Stimulated activated naive CD8-positive, alpha-beta T cell treated with anti-CD3 and anti-CD28 coated beads, Interleukin-15, amount 100 ng/mL, for 72 hours (primary cell): ENCODE measurements at regions not wholly inside any gene's neighbourhood (a gene's known extent, or its start where the extent isn't known, plus 50 kb on each side); places are given as distances from the start of the nearest gene placed in this dataset.

Source experiments
- ATAC-seq: fragments of 150-1000 bp; cut with Tn5 transposase; 2 replicates; pipeline ENCODE4 v1.10.0; 2021; ENCODE audit warnings: mild to moderate bottlenecking, moderate library complexity
- DNase-seq, 2 donors: peaks; one replicate each; pipeline ENCODE4 v3.0.0; 2021 to 2022
- H3K27ac Mint-ChIP-seq, 2 donors: one replicate each; pipeline ENCODE4 v1.8.0; 2022; ENCODE audit warnings: mild to moderate bottlenecking in 2 of 2, mixed read lengths in 2 of 2, moderate library complexity in 2 of 2
- H3K27me3 Mint-ChIP-seq: one replicate; pipeline ENCODE4 v1.8.0; 2022; ENCODE audit warnings: mixed read lengths
- H3K4me1 Mint-ChIP-seq: one replicate; pipeline ENCODE4 v1.8.0; 2022; ENCODE audit warnings: mild to moderate bottlenecking, mixed read lengths
- H3K4me3 Mint-ChIP-seq, 2 donors: one replicate each; pipeline ENCODE4 v1.8.0; 2022; ENCODE audit warnings: mild to moderate bottlenecking in 2 of 2, mixed read lengths in 2 of 2, moderate library complexity in 1 of 2
- H3K9me3 Mint-ChIP-seq, 2 donors: one replicate each; pipeline ENCODE4 v1.8.0; 2022; ENCODE audit warnings: mixed read lengths in 2 of 2

DNA sequence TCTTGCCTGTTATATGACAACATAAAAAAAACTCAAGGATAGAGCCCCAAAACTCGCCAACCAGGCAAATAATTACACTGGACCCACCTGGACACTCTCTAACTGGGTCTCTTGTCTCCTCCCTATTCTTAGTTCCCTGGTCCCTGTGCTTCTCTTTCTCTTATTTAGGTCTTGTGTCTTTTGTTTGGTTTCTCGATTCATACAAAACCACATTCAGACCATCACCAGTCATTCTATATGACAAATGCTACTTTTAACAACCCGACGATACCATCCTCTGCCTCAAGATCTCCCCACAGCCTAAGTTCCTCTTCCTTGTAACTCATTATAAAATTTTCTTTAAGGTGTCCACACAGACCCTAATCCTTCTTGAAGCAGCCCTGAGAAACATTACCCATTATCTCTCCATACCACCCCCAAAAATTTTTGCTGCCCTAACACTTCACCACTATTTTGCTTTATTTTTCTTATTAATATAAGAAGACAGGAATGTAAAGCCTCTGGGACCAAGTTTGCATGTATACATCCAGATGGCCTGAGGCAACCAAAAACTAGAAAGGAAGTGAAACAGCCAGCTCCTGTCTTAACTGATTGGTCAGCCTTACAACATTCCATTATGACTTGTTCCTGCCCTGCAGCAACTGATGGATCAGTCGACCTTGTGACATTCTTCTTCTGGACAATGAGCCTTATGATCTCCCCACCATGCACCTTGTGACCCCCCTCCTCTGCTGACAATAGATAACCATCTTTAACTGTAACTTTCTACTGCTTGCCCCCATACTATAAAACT, 638.2 kb downstream of the AMY1C start:
- H3K4me3 Mint-ChIP-seq, result no peak overlapping the region
- no peaks in the 10 kb centered on the region for H3K4me1 Mint-ChIP-seq
- H3K27ac Mint-ChIP-seq, result no peak overlapping the region
- DNase-seq, result no peak
- ATAC-seq, result no peak
- H3K9me3 Mint-ChIP-seq, result peaks cover 9 to 15% of the 10 kb centered on the region in 2 donors
- no peaks in the 10 kb centered on the region for H3K27me3 Mint-ChIP-seq

DNA sequence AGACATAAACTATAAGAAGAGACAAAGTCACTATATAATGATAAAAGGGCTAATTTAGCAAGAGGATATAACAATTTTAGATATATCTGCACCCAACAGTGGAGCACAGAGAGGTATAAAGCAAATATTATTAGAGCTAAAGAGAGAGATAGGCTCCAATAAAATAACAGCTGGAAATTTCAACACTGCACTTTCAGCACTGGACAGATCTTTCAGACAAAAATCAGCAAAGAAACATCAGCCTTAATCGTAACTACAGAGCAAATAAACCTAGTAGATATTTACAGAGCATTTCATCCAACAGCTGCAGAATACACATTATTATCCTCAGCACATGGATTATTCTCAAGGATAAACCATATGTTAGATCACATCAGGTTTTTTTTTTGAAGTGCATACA, 642.9 kb downstream of the AMY1C start:
- ATAC-seq, result no peak
- H3K4me3 Mint-ChIP-seq, result no peak overlapping the region
- H3K4me1 Mint-ChIP-seq, result no peaks in the 10 kb centered on the region
- no peaks in the 10 kb centered on the region for H3K27me3 Mint-ChIP-seq
- H3K27ac Mint-ChIP-seq, result no peak overlapping the region
- H3K9me3 Mint-ChIP-seq, result peaks cover 16 to 28% of the 10 kb centered on the region in 2 donors
- DNase-seq, result no peak

DNA sequence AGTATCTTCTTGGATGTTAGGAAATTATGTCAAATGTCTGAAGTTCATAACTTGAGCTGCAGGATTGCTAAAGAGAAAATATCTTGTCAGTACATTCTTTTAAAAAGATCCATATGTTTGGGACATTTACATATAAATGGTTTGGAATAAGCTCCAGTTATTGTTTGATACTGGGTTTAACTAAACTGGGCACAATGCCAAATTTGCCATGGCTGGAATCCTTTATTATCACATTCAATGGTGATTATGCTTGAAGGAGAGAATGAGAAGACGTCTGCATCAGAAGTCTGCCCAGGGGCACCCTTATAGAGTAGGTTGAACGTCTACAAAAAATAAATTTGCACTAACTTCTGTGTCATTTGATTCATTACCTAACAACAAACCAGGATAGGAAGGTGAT, 652.5 kb downstream of the AMY1C start:
- H3K4me1 Mint-ChIP-seq, result no peaks in the 10 kb centered on the region
- H3K27me3 Mint-ChIP-seq, result no peaks in the 10 kb centered on the region
- DNase-seq, result no peak
- peaks cover 9 to 11% of the 10 kb centered on the region in 2 donors for H3K9me3 Mint-ChIP-seq
- ATAC-seq, result no peak
- H3K4me3 Mint-ChIP-seq, result no peak overlapping the region
- H3K27ac Mint-ChIP-seq, result no peak overlapping the region

DNA sequence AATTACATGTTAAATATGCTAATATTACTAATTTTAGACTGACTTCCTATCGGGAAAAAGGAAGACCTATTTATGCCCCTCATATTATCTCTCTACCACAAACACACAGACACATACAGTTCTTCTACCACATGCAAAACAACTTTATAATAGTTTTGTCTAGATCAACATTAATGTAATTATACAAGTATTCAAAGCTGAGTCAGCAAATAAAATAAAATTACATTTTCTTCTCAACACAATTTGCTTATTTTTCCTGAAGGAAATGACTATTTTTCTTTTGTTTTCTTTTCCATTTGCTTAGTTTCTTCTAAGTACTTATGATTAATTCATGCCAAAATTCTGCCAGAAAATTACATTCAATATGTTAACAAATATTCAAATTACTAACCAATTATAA, 654.2 kb downstream of the AMY1C start:
- H3K27ac Mint-ChIP-seq, result no peak overlapping the region
- peaks cover 5 to 11% of the 10 kb centered on the region in 2 donors for H3K9me3 Mint-ChIP-seq

DNA sequence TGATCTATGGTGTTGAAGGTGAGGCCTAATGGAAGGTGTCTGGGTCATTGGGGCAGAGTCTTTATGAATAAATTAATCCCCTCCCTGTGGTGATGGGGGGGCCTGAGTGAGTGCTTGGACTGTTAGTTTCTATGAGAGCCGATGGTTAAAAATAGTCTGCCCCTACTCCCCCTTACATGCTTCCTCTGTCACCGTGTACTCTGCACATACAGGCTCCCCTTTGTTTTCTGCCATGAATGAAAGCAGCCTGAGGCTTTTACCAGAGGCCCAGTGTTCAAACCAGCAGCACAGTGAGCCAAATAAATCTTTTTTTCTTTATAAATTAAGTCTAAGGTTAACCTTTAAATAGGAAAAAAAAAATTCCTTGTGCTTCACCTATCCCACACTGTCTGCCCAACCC, 657.0 kb downstream of the AMY1C start:
- DNase-seq (no peak), ATAC-seq (no peak)
- no peak overlapping the region for H3K4me3 Mint-ChIP-seq
- no peak overlapping the region for H3K27ac Mint-ChIP-seq
- no peaks in the 10 kb centered on the region for H3K27me3 Mint-ChIP-seq
- no peaks in the 10 kb centered on the region for H3K4me1 Mint-ChIP-seq
- peaks cover 0 to 11% of the 10 kb centered on the region in 2 donors for H3K9me3 Mint-ChIP-seq

More for the DNA sequence above, 654.2 kb downstream of the AMY1C start:
- H3K4me3 Mint-ChIP-seq, result no peak overlapping the region
- H3K4me1 Mint-ChIP-seq, result no peaks in the 10 kb centered on the region
- DNase-seq, result no peak
- H3K27me3 Mint-ChIP-seq, result no peaks in the 10 kb centered on the region
- no peak for ATAC-seq

DNA sequence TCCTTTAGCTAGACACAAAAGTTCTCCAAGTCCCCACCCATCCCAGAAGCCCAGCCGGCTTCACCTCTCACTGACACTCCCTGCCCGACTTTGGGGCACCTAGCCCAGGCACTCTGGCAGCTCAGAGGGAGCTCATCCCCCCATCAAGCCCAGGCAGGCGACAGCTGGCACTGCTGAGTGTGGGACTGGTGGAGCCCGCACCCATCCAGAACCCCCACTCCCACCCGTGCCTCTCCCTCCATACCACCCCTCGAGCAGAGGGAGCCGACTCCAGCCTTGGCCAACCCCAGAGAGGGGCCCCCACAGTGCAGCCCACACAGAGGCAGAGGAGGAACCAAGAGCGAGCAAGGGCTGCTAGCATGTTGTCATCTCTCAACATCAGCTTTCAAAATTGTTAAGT, 658.6 kb downstream of the AMY1C start:
- no peak overlapping the region for H3K27ac Mint-ChIP-seq
- no peaks in the 10 kb centered on the region for H3K27me3 Mint-ChIP-seq
- no peak for ATAC-seq
- no peak overlapping the region for H3K4me3 Mint-ChIP-seq
- DNase-seq, result no peak
- H3K9me3 Mint-ChIP-seq, result peaks cover 5 to 11% of the 10 kb centered on the region in 2 donors
- H3K4me1 Mint-ChIP-seq, result no peaks in the 10 kb centered on the region

DNA sequence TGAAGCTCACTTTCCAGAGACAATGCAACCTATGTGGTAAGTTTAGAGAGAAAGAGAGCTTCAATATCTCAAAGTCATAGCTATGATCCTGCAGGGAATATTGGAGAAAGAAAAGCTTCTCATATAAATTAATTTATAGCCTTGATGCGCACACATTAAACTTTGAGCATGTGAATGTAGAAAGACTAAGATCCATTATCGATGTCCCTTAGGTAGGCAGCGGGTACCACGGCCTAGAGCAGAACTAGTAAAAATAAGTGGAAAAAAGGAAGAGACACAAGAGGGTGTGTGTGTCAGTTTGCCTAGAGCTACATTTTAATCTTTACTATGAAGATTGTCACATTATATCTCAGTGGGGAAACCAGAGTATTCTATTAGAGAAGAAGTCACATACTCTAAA, 685.6 kb downstream of the AMY1C start:
- Mint-ChIP-seq H3K4me1 (no peaks in the 10 kb centered on the region), H3K27ac (no peak overlapping the region), H3K9me3 (peaks cover 17 to 19% of the 10 kb centered on the region in 2 donors), H3K27me3 (no peaks in the 10 kb centered on the region), H3K4me3 (no peak overlapping the region)
- no peak for ATAC-seq
- no peak for DNase-seq

DNA sequence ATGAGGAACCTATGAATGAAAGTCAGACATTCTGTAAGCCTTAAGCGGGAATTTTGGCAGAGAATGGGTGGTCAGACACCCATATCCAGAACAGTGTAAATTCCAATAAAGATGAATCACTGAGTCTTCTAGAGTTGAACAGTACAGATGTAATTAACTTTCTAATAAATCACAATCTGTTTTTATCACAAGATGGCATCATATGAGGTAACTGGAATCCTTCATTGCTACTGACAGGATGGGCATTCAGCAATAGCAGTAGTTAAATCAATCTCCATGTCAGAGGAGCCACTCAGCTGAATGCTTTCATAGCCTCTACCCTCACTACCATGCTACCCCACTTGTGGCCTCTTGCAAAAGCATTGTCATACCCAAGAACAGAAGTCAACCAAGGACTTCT, 690.3 kb downstream of the AMY1C start:
- H3K27me3 Mint-ChIP-seq, result no peaks in the 10 kb centered on the region
- H3K4me3 Mint-ChIP-seq, result no peak overlapping the region
- H3K9me3 Mint-ChIP-seq, result peaks cover 31% of the 10 kb centered on the region in 2 donors
- DNase-seq, result no peak
- H3K4me1 Mint-ChIP-seq, result no peaks in the 10 kb centered on the region
- ATAC-seq, result no peak
- no peak overlapping the region for H3K27ac Mint-ChIP-seq

DNA sequence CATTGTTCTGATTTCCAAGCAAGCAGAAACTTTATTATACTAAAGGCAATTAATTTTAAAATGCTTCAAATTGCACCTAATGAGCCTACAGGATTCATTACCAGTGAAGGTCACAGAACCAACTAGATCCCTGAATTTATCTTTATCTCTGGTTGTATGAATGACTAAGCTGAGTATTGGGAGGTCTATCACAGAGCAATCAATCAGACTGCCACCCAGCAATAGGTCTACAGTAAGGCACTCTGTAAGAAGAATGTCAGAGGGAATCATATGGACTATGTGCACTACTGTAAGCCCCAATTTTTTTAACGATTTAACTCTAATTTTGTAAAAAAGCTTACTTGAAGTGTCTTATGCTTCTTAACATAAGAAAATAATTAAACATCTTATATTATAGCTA, 707.0 kb downstream of the AMY1C start:
- Mint-ChIP-seq H3K4me1 (no peaks in the 10 kb centered on the region), H3K9me3 (peaks cover 27 to 29% of the 10 kb centered on the region in 2 donors), H3K4me3 (no peak overlapping the region), H3K27me3 (no peaks in the 10 kb centered on the region), H3K27ac (no peak overlapping the region)
- no peak for DNase-seq
- ATAC-seq, result no peak

DNA sequence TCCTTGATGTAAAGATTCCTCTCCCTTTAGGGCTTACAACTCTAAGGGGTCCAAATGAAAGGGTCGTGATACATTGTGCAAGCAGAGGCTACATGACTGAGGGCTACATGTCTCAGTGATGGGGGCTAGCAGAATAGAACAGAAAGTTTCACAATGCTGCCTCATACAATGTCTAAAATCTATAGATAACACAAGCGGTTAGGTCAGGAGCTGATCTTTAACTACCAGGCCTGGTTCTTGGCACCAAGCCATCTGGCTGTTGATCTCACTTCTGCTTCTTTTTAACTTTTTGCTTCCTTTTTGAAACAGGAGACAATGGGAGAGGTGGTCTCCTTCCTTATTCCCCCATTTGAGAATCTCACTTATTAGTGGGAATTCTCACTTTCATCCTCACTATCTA, 710.2 kb downstream of the AMY1C start:
- Mint-ChIP-seq H3K4me1 (no peaks in the 10 kb centered on the region), H3K9me3 (peaks cover 21 to 29% of the 10 kb centered on the region in 2 donors), H3K27ac (no peak overlapping the region), H3K27me3 (no peaks in the 10 kb centered on the region), H3K4me3 (no peak overlapping the region)
- ATAC-seq, result no peak
- no peak for DNase-seq

DNA sequence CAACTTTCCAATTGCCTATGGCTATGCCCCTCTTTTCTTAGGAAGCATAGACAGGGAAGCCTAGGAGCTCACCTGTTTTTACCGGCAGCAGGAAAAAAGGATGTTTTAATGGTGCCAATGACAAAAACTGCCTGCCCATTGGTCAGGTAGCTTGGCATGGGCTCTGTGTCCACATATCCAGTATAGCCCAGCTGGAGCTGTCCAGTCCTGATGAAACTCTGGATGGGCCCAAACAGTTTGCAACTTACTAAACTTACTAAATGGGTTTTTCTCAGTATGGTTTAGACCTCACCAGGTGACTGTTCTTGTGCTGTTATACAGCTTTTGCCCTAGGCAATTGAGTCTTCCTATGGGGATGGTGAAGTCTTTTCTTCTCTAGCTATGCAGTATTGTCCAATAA, 711.2 kb downstream of the AMY1C start:
- Mint-ChIP-seq H3K9me3 (peaks cover 21 to 22% of the 10 kb centered on the region in 2 donors), H3K27ac (no peak overlapping the region), H3K4me3 (no peak overlapping the region), H3K27me3 (no peaks in the 10 kb centered on the region), H3K4me1 (no peaks in the 10 kb centered on the region)
- ATAC-seq (no peak), DNase-seq (no peak)

DNA sequence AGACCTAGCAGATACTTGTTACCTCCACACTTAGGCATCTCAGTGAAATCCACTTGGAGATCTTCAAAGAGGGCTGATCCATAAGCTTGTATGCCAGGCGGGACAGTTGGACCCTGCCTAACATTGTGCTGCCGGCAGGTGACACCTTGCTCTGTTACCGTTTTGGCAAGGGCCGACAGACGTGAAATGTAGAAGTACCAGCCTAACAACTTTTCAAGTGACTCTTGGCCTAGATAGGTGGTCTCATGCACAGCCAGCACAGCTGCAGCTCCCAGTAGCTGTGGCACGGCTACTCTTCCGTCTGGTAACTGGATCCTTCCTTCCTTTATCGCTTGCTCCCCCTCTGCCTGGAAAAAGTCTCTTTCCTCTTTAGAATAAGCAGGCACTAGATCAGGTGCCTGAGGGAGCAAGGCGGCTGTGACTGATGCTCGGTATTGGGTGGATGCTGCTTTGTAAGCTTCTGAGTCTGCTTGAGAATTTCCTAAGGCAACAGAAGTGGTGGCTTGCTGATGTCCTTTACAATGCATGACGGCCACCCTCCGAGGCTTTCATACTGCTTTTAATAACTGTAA, 713.5 kb downstream of the AMY1C start:
- H3K27me3 Mint-ChIP-seq, result no peaks in the 10 kb centered on the region

DNA sequence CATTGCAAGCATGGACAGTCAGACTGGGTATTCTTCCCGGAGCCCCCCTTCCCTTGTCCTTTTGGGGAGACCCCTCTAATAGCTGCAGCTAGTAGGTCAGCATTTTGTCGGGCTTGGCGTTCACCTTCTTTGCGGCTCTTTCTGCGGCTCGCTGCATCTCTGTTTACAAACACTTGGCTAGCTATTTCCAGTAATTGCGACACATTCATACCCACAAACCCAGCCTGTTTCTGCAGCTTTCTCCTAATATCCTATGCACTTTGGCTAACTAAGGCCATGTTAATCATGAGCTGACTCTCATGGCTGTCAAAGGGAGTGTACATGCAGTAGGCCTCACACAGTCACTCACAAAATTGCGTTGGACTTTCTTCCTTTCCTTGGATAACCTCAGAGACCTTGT, 716.4 kb downstream of the AMY1C start:
- H3K4me1 Mint-ChIP-seq, result no peaks in the 10 kb centered on the region
- DNase-seq, result no peak
- H3K9me3 Mint-ChIP-seq, result peaks cover 23 to 42% of the 10 kb centered on the region in 2 donors
- H3K27me3 Mint-ChIP-seq, result no peaks in the 10 kb centered on the region
- no peak overlapping the region for H3K4me3 Mint-ChIP-seq
- no peak for ATAC-seq
- H3K27ac Mint-ChIP-seq, result no peak overlapping the region

More for the DNA sequence above, 713.5 kb downstream of the AMY1C start:
- Mint-ChIP-seq H3K27ac (peak overlapping the region in 1 of 2 donors; percentile 19), H3K9me3 (peaks cover 31 to 37% of the 10 kb centered on the region in 2 donors), H3K4me3 (no peak overlapping the region), H3K4me1 (no peaks in the 10 kb centered on the region)
- ATAC-seq, result no peak
- no peak for DNase-seq

DNA sequence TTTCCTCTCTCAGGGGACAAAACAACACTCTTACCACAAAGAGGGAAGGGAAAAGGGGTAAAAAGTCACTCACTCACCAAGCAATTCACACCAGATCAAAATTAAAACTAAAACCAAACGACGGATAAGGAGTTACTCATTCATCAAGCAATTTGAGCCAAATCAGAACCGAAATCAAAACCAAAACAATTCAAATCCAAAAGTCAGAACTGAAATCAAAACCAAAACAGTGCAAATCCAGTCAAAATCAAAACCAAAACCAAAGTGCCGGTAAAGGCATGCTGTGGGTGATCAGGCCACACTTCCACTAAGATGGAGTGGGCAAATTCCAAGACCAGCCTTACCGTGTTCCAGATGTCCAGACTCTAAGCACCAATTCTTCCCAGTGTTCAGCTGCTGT, 717.9 kb downstream of the AMY1C start:
- DNase-seq, result no peak
- Mint-ChIP-seq H3K27me3 (no peaks in the 10 kb centered on the region), H3K27ac (no peak overlapping the region), H3K9me3 (peaks cover 23 to 36% of the 10 kb centered on the region in 2 donors), H3K4me3 (no peak overlapping the region), H3K4me1 (no peaks in the 10 kb centered on the region)
- no peak for ATAC-seq

DNA sequence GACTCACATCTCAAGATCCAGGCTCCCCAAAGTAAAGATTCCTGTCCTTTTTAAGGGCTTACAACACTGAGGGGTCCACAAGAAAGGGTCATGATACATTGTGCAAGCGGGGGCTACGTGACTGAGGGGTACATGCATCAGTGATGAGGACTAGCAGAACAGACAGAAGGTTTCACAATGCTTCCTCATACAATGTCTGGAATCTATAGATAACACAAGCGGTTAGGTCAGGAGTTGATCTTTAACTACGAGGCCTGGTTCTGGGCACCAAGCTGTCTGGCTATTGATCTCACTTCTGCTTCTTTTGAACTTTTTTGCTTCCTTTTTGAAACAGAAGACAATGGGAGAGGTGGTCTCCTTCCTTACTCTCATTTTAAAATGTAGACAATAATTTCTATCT, 718.6 kb downstream of the AMY1C start:
- H3K9me3 Mint-ChIP-seq, result peaks cover 23 to 29% of the 10 kb centered on the region in 2 donors
- no peaks in the 10 kb centered on the region for H3K27me3 Mint-ChIP-seq
- no peak overlapping the region for H3K4me3 Mint-ChIP-seq
- H3K27ac Mint-ChIP-seq, result no peak overlapping the region
- DNase-seq (no peak), ATAC-seq (no peak)
- H3K4me1 Mint-ChIP-seq, result no peaks in the 10 kb centered on the region

DNA sequence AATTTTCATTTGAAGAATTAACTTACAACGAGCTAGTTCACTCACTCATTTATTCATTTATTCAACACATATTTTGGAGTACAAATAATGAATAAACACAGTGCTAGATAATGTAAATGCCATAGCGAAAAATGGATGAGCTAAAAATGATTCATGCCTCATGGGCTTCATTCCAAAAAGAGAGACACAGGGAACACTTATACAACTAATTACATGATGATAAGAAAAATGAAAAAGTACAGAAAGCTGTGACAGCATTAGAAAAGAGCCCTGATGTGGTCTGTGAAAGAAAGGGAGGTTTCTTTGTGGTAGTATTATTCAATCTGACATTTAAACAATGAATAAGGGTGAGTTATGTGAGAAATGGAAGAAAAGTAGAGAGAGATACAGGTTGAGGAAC, 726.4 kb downstream of the AMY1C start:
- H3K4me1 Mint-ChIP-seq, result no peaks in the 10 kb centered on the region
- no peak overlapping the region for H3K4me3 Mint-ChIP-seq
- no peak overlapping the region for H3K27ac Mint-ChIP-seq
- ATAC-seq, result no peak
- peaks cover 5 to 13% of the 10 kb centered on the region in 2 donors for H3K9me3 Mint-ChIP-seq
- no peak for DNase-seq
- no peaks in the 10 kb centered on the region for H3K27me3 Mint-ChIP-seq
